Cardiac septum (tissue), 1 donor: ENCODE measurements at regions not wholly inside any gene's neighbourhood (a gene's known extent, or its start where the extent isn't known, plus 50 kb on each side); places are given as distances from the start of the nearest gene placed in this dataset.

Experiments
- DNase-seq: peaks from one replicate; pipeline ENCODE4 v3.0.0-alpha.2; 2020; ENCODE audit warnings: low spot score
- intact Hi-C: fragments of 100-400 bp; cut with DNase I; formaldehyde crosslinking; loops from one replicate; pipeline ENCODE4 v1.14.0; 2022
- donor health status: DM: no; HTN: no; CAD: no.

DNA sequence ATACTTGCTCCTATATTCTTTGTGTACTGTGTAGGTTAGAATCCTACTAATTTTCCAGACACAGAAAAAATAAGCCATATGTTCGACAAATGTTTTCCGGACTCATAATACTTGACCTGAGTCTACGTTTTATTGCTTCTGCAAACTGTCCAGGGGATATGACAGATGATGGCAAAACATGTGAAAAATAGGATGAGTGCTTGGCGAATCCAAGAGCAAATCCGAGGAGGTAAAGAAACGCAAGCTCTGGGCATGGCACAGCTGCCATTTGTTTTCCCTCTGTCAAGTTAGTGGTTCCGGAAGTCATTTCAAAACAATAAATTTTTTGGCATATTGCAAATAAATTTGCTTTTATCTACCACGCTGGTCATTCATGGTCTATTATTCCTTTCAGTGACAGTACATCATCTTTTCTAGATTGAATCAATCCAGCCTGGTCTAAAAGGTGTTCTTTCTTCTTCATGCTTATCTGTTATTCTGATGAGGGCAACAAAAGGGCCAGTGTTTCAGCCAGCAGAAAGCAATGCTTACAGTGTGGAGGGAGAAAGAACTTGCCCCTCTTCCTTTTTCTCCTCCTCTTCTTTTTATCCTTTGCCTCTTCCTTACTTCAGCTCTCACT is 476.1 kb upstream of the SOX11 start:
- DNase-seq = no peak
- intact Hi-C loops = no loop called here

- no peak for DNase-seq
- intact Hi-C loops = no loop called here
These were observed 465.0 kb upstream of the SOX11 start for GRCh38 chr2:5227062-5227699.

- intact Hi-C loops = no loop called here
- no peak for DNase-seq
These were observed 462.6 kb upstream of the SOX11 start for GRCh38 chr2:5229574-5229973.

DNA sequence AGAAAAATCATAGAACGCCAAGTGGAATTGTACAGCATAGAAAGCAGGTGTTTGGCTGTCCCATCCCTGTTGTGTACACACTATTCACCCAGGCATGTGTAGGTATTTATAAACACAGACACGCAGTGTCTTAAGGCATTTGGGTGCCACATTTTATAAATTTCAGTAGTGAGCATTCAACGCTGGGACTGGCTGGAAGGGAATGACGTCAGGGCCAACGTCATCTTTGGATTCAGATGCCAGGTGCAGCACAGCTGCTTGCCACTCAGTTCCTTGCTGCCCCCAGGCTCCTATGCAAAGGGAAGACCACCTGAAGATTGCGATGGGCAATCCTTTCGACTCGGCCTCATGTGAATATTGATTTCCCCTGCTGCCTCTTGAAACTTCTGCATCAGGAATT is 461.7 kb upstream of the SOX11 start:
- intact Hi-C loops = no loop called here
- DNase-seq = no peak

DNA sequence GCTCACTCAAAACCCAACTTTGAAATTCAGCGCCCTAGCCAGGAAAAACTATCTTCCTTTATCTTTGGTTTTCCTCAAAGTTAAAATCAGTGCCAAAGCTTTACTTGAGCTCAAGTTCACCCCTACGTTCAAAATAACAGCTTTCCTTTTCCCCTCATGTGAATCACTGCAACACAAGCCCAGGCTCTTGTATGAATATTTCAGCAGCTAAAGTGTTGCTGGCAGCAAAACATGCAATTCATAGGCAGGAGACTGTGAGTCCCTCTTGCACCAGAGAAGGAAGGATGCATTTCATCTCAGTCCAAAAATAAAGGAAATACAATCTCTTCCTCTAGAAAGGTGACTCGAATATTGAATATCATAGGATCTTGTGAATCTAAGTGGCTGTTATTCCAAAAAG is 461.3 kb upstream of the SOX11 start:
- intact Hi-C loops = no loop called here
- no peak for DNase-seq

GRCh38 chr2:5231287-5231686 is 460.9 kb upstream of the SOX11 start:
- no peak for DNase-seq
- intact Hi-C loops = no loop called here

GRCh38 chr2:5234563-5234962 is 457.6 kb upstream of the SOX11 start:
- intact Hi-C loops = no loop called here

DNA sequence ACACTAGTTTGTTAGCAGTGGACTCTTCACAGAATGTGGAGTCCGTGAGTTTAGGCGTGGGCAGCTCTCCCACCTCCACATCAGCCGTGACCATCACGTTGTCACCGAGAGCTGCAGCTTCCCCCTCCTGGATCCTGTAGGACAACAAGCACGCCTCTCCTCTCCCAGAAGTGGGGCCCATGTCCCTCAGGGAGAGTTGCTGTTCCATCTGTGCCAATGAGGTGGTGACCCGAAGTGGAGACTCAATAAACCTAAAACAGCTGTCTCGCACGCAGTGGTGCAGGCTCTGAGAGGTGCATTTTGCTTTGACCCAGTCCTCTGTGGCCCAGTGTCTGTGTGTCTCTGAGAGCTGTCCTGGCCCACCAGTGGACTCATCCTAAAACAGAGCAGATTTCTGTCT is 456.5 kb upstream of the SOX11 start:
- DNase-seq = no peak
- intact Hi-C loops = no loop called here

More at GRCh38 chr2:5234563-5234962, 457.6 kb upstream of the SOX11 start:
- DNase-seq = no peak

DNA sequence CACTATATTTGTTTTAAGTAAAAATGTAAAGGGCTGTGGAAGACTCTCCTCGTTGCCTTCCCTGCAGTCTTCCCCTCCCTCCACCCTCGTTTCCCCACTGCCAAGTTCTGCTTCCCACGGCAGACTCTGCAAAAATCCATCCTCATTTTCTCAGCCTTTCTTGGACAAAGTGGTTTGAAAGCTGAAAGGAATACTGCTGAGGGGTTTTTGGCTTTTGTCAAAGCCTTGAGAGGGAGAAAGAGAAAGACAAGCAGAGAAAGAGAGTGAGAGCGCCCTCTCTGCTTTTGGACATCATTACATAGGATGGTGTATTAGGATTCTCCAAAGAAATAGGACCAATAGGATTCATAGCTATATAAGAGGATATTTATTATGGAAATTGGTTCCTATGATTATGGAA is 455.9 kb upstream of the SOX11 start:
- DNase-seq = no peak
- intact Hi-C loops = no loop called here

- intact Hi-C loops = no loop called here
- no peak for DNase-seq
These were observed 449.4 kb upstream of the SOX11 start for GRCh38 chr2:5242751-5243150.

- no peak for DNase-seq
- intact Hi-C loops = no loop called here
These were observed 441.7 kb upstream of the SOX11 start for GRCh38 chr2:5250482-5250881.

GRCh38 chr2:5253263-5253662 is 438.9 kb upstream of the SOX11 start:
- intact Hi-C loops = no loop called here
- DNase-seq = no peak

DNA sequence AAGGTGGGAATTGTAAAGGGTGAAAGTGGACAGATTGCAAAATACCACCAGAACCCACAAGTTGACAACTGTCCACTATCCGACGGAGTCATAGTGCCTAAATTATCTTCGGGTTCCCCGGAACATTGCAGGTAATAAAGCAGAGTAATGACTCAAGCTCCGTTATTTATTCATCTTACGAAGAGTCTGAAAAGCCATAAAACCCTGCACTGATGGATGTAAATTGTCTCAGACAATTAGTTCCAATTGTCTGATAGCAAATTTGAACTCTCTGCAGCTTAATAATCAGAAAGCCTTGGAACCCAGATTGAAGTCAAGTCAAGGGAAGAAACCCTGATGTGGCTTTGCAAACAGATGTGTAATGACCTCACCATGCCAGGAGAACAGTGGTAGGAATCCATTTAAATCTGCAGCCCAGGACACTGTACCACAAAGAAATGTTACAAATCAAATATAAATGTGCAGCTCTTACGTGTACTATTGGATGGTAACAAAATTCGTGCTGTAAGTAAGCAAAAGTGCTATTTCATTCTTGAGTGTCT is 437.3 kb upstream of the SOX11 start:
- no peak for DNase-seq
- intact Hi-C loops = no loop called here

GRCh38 chr2:5263291-5263690 is 428.9 kb upstream of the SOX11 start:
- intact Hi-C loops = no loop called here
- no peak for DNase-seq

DNA sequence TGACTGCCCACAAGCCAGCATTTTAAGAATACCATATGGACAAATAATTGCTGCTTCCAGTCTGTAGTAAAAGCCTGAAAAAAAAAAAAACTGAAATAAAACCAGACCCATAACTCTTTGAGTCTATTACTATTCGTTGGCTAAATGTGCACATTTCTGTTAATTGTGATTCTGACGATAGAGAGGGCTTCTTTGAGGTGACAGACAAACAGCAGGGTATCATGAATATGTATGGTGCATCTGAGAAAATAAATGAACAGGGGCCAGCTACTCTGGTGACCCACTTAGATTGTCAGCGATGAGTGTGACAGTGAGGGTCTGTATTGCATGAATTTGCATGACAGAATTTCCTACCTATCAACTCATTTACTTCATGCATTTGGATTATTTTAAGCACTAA is 427.8 kb upstream of the SOX11 start:
- no peak for DNase-seq
- intact Hi-C loops = no loop called here

DNA sequence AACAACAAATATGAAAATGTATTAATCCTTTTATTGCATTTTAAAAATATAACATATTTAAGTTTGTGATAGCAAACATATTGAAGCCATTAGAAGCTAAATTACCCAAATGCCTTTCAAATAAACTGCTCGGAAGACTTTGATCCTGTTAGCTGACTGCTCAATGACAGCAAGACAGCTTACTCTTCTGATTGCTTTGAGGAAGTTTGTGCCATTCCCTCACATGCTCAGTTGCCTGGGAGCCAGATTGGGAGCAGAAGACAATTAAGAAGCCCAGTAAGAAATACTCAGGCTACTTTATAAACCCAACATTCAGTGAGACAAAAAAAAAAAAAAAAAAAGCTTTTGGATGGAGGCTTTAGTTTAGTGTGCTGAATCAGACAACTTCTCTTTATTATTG is 407.1 kb upstream of the SOX11 start:
- intact Hi-C loops = no loop called here
- DNase-seq = no peak

DNA sequence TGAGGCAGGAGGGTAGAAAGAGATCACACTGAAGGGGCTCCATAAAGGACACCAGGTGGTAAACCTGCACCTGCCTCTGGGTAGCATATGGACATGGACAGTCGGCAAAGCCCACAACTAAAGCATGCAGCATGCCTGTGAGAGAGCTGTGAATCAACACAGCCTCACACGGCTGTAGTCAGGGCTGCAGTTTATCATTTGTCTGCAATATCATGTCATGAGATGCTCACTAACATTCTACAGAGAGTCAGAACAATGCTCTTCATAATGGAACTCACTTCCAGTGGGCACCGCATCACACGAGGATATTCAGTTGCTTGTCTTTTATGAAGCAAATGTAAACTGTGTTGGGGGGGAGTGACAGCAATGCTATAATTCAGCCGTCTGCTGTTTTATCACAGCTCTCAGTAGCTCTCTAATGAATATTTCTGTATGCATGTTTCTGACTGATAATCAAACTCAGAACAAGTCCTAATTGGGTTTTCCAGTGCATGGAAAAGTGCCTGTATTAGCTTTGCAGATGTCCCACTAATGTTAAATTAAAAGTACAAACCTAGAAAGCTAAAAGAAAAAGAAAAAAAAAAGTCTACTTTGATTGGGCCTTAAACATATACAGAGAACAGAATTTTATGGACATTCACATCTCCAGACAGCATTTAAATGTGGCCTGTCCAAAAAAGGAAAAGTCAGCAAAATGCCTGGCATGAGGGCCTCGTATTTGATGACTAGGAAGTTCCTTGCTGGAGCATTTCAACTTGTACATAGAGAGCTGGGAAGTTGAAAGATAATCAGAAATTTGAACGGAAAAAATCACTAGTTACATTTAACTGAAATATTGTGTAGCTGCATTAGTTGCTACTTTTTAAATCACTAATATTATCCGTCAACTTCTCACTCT is 406.1 kb upstream of the SOX11 start:
- intact Hi-C loops = no loop called here
- DNase-seq = no peak

GRCh38 chr2:5287558-5288334 is 404.4 kb upstream of the SOX11 start:
- no peak for DNase-seq
- intact Hi-C loops = no loop called here

- intact Hi-C loops = no loop called here
- DNase-seq = no peak
These were observed 401.2 kb upstream of the SOX11 start for GRCh38 chr2:5290900-5291546.
